ENCODE measurements at regions not wholly inside any gene's neighbourhood (a gene's known extent, or its start where the extent isn't known, plus 50 kb on each side); places are given as distances from the start of the nearest gene placed in this dataset.

- no peak overlapping the region for H4K91ac ChIP-seq (ENCODE audit: low read depth, low read length)
- H3K9me3 ChIP-seq (ENCODE audit: insufficient read depth, low read depth, low read length): no peaks in the 10 kb centered on the region
- H2AK5ac ChIP-seq (ENCODE audit: low read length): no peak overlapping the region
- no peaks in the 10 kb centered on the region for H3K79me2 ChIP-seq (ENCODE audit: control insufficient read depth, insufficient read depth, low read length, poor library complexity)
- H2BK12ac ChIP-seq (ENCODE audit: low read length): no peak overlapping the region
- H2BK5ac ChIP-seq (ENCODE audit: low read depth, low read length, poor library complexity): no peak overlapping the region
- H3K4me2 ChIP-seq (ENCODE audit: low read length): no peak overlapping the region
- H4K12ac ChIP-seq (ENCODE audit: low read depth, low read length): no peak overlapping the region
- no peak for DNase-seq
- no peak overlapping the region for H3K27ac ChIP-seq (ENCODE audit: low read depth, low read length)
- no peak overlapping the region for H2AFZ ChIP-seq (ENCODE audit: insufficient read depth, low read length, poor library complexity)
- no peaks in the 10 kb centered on the region for H3K79me1 ChIP-seq (ENCODE audit: low read length)
- H3K9ac ChIP-seq (ENCODE audit: low read length): no peak overlapping the region
- H3K27me3 ChIP-seq (ENCODE audit: insufficient read depth, low read length): no peaks in the 10 kb centered on the region
- no peaks in the 10 kb centered on the region for H3K4me1 ChIP-seq (ENCODE audit: control insufficient read depth in 1 of 2, insufficient read depth in 2 of 2, low read length in 2 of 2)
- H2BK120ac ChIP-seq (ENCODE audit: insufficient read depth, low read length, poor library complexity): no peak overlapping the region
- no peak overlapping the region for H3K4me3 ChIP-seq (ENCODE audit: low read depth, low read length)
- no peak overlapping the region for H4K8ac ChIP-seq (ENCODE audit: low read depth, low read length)
- H3K14ac ChIP-seq (ENCODE audit: low read length): no peak overlapping the region
- no peak overlapping the region for H3K18ac ChIP-seq (ENCODE audit: low read length)
- no peaks in the 10 kb centered on the region for H3K36me3 ChIP-seq (ENCODE audit: control insufficient read depth in 1 of 2, insufficient read depth in 2 of 2, low read length in 2 of 2)
- no peak overlapping the region for H3K23ac ChIP-seq (ENCODE audit: low read length)
- no peak overlapping the region for H3K4ac ChIP-seq (ENCODE audit: low read depth, low read length)
These were observed 430.2 kb downstream of the MEIS1 start for GRCh38 chr2:66865161-66865560.

DNA sequence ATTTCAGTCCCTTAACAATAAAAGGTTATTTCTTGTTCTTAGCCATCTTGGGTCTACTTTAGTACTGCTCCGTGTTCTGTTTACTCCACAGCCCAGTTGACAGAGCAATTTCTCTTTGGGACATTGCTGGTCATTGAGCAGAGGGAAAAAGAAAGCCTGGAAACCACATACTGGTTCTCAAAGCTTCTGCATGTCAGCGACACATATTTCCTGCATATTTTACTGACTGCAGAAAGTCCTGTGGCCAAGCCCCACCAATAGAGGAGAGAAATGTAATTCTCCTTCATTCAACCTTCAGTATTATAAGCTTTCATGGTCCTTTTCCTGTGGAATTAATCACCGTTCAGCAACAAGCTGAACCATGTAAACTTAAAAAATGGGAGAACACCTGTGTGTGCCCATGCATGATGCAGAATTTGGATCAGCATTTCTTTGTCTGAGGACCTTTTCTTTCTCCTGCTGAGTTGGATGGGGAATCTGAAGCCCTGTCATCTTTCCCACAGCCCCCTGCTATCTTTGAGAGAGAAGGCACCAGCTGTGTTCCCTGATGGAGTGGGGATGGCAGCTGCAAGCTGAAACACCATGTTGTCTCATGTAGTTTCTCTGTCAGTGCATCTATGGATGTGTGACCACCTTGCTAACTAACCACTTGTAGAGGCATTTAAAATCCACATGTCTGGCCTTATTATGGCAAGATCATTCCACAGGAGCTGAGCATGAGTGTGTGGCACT lies 431.6 kb downstream of the MEIS1 start:
- no peaks in the 10 kb centered on the region for H3K36me3 ChIP-seq (ENCODE audit: control insufficient read depth in 1 of 2, insufficient read depth in 2 of 2, low read length in 2 of 2)
- H3K14ac ChIP-seq (ENCODE audit: low read length): no peak overlapping the region
- no peak overlapping the region for H3K9ac ChIP-seq (ENCODE audit: low read length)
- no CpG with 5 or more reads among the region's 3 CpGs for WGBS (ENCODE audit: extremely low coverage, insufficient coverage, insufficient read length)
- H4K91ac ChIP-seq (ENCODE audit: low read depth, low read length): no peak overlapping the region
- H3K79me1 ChIP-seq (ENCODE audit: low read length): no peaks in the 10 kb centered on the region
- no peak overlapping the region for H3K4me2 ChIP-seq (ENCODE audit: low read length)
- no peak overlapping the region for H2BK120ac ChIP-seq (ENCODE audit: insufficient read depth, low read length, poor library complexity)
- no peak overlapping the region for H4K12ac ChIP-seq (ENCODE audit: low read depth, low read length)
- no peak overlapping the region for H2BK5ac ChIP-seq (ENCODE audit: low read depth, low read length, poor library complexity)
- H3K18ac ChIP-seq (ENCODE audit: low read length): no peak overlapping the region
- no peak overlapping the region for H2BK12ac ChIP-seq (ENCODE audit: low read length)
- H3K23ac ChIP-seq (ENCODE audit: low read length): no peak overlapping the region
- H2AFZ ChIP-seq (ENCODE audit: insufficient read depth, low read length, poor library complexity): no peak overlapping the region
- no peak overlapping the region for H2AK5ac ChIP-seq (ENCODE audit: low read length)
- H3K9me3 ChIP-seq (ENCODE audit: insufficient read depth, low read depth, low read length): no peaks in the 10 kb centered on the region
- no peak overlapping the region for H4K8ac ChIP-seq (ENCODE audit: low read depth, low read length)
- H3K4me1 ChIP-seq (ENCODE audit: control insufficient read depth in 1 of 2, insufficient read depth in 2 of 2, low read length in 2 of 2): no peaks in the 10 kb centered on the region
- no peak overlapping the region for H3K27ac ChIP-seq (ENCODE audit: low read depth, low read length)
- no peaks in the 10 kb centered on the region for H3K79me2 ChIP-seq (ENCODE audit: control insufficient read depth, insufficient read depth, low read length, poor library complexity)
- H3K4me3 ChIP-seq (ENCODE audit: low read depth, low read length): no peak overlapping the region
- H3K4ac ChIP-seq (ENCODE audit: low read depth, low read length): no peak overlapping the region
- no peaks in the 10 kb centered on the region for H3K27me3 ChIP-seq (ENCODE audit: insufficient read depth, low read length)
- DNase-seq: no peak

- DNase-seq: no peak
- Histone ChIP-seq H3K9ac (ENCODE audit: low read length) (no peak overlapping the region), H3K27ac (ENCODE audit: low read depth, low read length) (no peak overlapping the region), H3K36me3 (ENCODE audit: control insufficient read depth in 1 of 2, insufficient read depth in 2 of 2, low read length in 2 of 2) (no peaks in the 10 kb centered on the region), H2AK5ac (ENCODE audit: low read length) (no peak overlapping the region), H3K9me3 (ENCODE audit: insufficient read depth, low read depth, low read length) (no peaks in the 10 kb centered on the region), H4K12ac (ENCODE audit: low read depth, low read length) (no peak overlapping the region), H3K79me1 (ENCODE audit: low read length) (no peaks in the 10 kb centered on the region), H3K79me2 (ENCODE audit: control insufficient read depth, insufficient read depth, low read length, poor library complexity) (no peaks in the 10 kb centered on the region), H2BK120ac (ENCODE audit: insufficient read depth, low read length, poor library complexity) (no peak overlapping the region), H3K18ac (ENCODE audit: low read length) (no peak overlapping the region), H4K91ac (ENCODE audit: low read depth, low read length) (no peak overlapping the region), H2BK12ac (ENCODE audit: low read length) (no peak overlapping the region), H3K4ac (ENCODE audit: low read depth, low read length) (no peak overlapping the region), H4K8ac (ENCODE audit: low read depth, low read length) (no peak overlapping the region), H3K4me3 (ENCODE audit: low read depth, low read length) (no peak overlapping the region), H2BK5ac (ENCODE audit: low read depth, low read length, poor library complexity) (no peak overlapping the region), H2AFZ (ENCODE audit: insufficient read depth, low read length, poor library complexity) (no peak overlapping the region), H3K4me2 (ENCODE audit: low read length) (no peak overlapping the region), H3K14ac (ENCODE audit: low read length) (no peak overlapping the region), H3K23ac (ENCODE audit: low read length) (no peak overlapping the region), H3K4me1 (ENCODE audit: control insufficient read depth in 1 of 2, insufficient read depth in 2 of 2, low read length in 2 of 2) (no peaks in the 10 kb centered on the region), H3K27me3 (ENCODE audit: insufficient read depth, low read length) (no peaks in the 10 kb centered on the region)
- no CpG with 5 or more reads among the region's 2 CpGs for WGBS (ENCODE audit: extremely low coverage, insufficient coverage, insufficient read length)
These were observed 432.1 kb downstream of the MEIS1 start for GRCh38 chr2:66867063-66867441.

- H2BK120ac ChIP-seq (ENCODE audit: insufficient read depth, low read length, poor library complexity): no peak overlapping the region
- no peaks in the 10 kb centered on the region for H3K27me3 ChIP-seq (ENCODE audit: insufficient read depth, low read length)
- no peak overlapping the region for H3K27ac ChIP-seq (ENCODE audit: low read depth, low read length)
- no peak overlapping the region for H3K18ac ChIP-seq (ENCODE audit: low read length)
- no peaks in the 10 kb centered on the region for H3K9me3 ChIP-seq (ENCODE audit: insufficient read depth, low read depth, low read length)
- no peak overlapping the region for H4K12ac ChIP-seq (ENCODE audit: low read depth, low read length)
- H3K36me3 ChIP-seq (ENCODE audit: control insufficient read depth in 1 of 2, insufficient read depth in 2 of 2, low read length in 2 of 2): no peaks in the 10 kb centered on the region
- no peak overlapping the region for H3K23ac ChIP-seq (ENCODE audit: low read length)
- H3K9ac ChIP-seq (ENCODE audit: low read length): no peak overlapping the region
- no peak overlapping the region for H4K91ac ChIP-seq (ENCODE audit: low read depth, low read length)
- H2BK12ac ChIP-seq (ENCODE audit: low read length): no peak overlapping the region
- H3K14ac ChIP-seq (ENCODE audit: low read length): no peak overlapping the region
- no peak overlapping the region for H2AK5ac ChIP-seq (ENCODE audit: low read length)
- no peak overlapping the region for H3K4me2 ChIP-seq (ENCODE audit: low read length)
- H2AFZ ChIP-seq (ENCODE audit: insufficient read depth, low read length, poor library complexity): no peak overlapping the region
- H3K4ac ChIP-seq (ENCODE audit: low read depth, low read length): no peak overlapping the region
- H3K79me1 ChIP-seq (ENCODE audit: low read length): no peaks in the 10 kb centered on the region
- H3K79me2 ChIP-seq (ENCODE audit: control insufficient read depth, insufficient read depth, low read length, poor library complexity): no peaks in the 10 kb centered on the region
- no peaks in the 10 kb centered on the region for H3K4me1 ChIP-seq (ENCODE audit: control insufficient read depth in 1 of 2, insufficient read depth in 2 of 2, low read length in 2 of 2)
- no peak for DNase-seq
- WGBS (ENCODE audit: extremely low coverage, insufficient coverage, insufficient read length): no CpG with 5 or more reads among the region's 3 CpGs
- no peak overlapping the region for H3K4me3 ChIP-seq (ENCODE audit: low read depth, low read length)
- no peak overlapping the region for H4K8ac ChIP-seq (ENCODE audit: low read depth, low read length)
- H2BK5ac ChIP-seq (ENCODE audit: low read depth, low read length, poor library complexity): no peak overlapping the region
These were observed 434.2 kb downstream of the MEIS1 start for GRCh38 chr2:66869076-66869475.
